Superior temporal gyrus (tissue), 1 donor: ENCODE measurements at regions not wholly inside any gene's neighbourhood (a gene's known extent, or its start where the extent isn't known, plus 50 kb on each side); places are given as distances from the start of the nearest gene placed in this dataset.
"Not testable (repeated sequence)": the region's sequence is repeated elsewhere in the genome, so short reads cannot be mapped to it uniquely, and the experiment has no call there.

Experiments used
- DNase-seq: peaks from one replicate; pipeline ENCODE4 v3.0.0-alpha.2; 2016; ENCODE audit errors: extremely low spot score

DNA sequence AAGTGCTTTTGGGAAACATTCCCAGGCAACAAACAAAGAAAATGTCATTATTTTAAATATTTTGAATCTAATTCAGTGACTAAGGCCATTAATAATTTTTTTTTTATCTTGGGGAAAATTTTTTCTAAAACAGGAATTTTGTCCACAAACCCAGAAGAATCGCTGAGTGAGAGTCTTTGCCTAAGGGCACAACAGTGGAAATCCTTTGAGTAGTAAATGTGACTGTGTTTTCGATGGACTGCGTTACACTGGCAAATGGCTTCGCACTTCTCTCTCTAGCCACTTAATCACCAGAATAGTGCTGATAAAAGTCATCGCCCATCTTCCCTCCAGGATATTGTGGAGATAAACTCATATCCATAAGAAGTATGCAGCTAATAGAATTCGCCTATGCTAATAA lies 430.3 kb upstream of the AKR1E2 start:
- no peak for DNase-seq

DNA sequence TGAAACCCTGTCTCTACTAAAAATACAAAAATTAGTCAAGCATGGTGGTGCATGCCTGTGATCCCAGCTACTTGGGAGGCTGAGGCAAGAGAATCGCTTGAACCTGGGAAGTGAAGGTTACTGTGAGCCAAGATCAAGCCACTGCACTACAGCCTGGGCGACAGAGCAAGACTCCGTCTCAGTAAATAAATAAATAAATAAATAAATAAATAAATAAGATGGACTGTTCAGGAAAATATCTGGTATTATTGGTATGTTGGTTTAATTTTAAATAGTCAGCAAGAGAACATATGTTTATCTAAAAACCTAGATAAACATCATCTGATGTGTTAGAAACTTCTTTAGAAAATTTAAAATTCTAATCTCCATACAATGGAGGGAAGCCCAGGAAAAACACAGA lies 431.6 kb upstream of the AKR1E2 start:
- not testable (repeated sequence) for DNase-seq

DNA sequence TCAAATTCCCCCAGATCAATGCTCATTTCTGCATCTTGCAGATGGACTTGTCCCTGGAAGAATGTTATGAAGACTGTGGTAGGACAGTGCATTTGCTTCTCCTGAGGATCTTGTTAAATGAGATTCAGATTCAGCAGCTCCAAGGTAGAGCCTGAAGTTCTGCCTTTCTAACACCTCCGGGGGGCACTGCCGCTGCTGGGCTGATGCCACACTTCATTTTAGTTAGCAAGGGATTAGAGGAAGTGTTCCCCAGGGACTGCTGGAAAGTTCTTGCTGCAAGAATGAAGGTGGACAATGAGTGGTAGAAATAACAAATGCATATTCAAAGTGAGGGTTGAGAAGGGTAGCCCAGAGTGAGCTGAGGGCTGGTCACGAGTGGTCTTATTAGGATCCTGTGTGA lies 434.3 kb upstream of the AKR1E2 start:
- no peak for DNase-seq

- DNase-seq, result no peak
Observed at GRCh38 chr10:4390219-4390618, 435.8 kb upstream of the AKR1E2 start.

GRCh38 chr10:4385231-4385870 lies 440.7 kb upstream of the AKR1E2 start:
- DNase-seq, result no peak

DNA sequence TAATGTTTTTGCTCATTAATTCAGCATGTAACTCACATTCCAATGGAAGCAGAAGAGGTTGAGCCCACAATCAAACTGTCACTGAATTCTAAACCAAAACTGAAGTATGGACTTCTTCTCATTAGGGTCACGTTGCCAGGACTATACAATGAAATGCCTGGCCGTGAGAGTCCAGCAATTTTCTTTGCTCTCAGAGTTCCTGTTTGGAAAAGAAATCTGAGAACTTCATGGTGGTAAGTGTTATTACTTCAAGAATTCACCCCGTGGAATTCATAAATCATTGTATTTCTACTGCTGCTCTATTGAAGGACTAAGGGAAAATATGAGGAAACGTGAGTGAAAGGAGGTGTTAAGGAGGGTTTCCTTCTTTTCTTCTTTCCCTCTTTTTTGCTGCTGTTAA lies 441.8 kb upstream of the AKR1E2 start:
- no peak for DNase-seq

GRCh38 chr10:4383651-4384098 lies 442.3 kb upstream of the AKR1E2 start:
- DNase-seq, result no peak

DNA sequence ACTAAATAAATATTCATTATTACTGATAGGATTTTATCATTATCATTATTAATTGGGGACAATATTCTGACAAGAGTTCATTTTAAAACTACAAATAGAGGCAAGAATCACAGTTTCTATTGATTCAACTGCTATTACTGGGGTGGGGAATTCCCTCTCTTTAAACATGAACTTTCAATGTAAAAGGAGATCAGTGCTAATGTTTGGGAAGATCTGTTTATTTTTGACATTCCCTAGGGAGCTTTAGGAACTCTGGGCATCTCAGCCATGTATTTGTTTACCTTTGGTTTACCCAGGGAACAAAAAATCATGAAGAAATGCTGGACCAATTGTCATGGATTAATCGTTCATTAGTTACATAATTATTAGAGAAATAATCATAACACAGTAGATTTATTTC lies 443.2 kb upstream of the AKR1E2 start:
- DNase-seq, result no peak

- no peak for DNase-seq
Observed at GRCh38 chr10:4373612-4374011, 452.4 kb upstream of the AKR1E2 start.

DNA sequence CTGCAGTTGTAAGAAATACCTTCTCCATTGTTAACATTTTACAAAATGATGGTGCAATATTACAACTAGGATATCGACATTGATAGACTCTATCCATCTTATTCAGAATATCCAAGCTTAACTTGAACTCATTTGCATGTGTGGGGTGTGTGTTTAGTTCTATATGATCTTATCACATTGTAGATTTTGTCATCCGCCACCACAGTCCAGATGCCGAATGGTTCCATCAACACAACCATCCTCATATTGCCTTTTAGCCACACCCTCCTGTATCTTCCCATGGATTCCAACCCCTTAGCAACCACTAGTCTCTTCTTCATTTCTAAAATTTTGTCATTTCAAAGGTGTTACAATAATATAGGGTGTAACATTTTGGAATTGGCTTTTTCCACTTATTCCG lies 452.9 kb upstream of the AKR1E2 start:
- DNase-seq, result no peak

DNA sequence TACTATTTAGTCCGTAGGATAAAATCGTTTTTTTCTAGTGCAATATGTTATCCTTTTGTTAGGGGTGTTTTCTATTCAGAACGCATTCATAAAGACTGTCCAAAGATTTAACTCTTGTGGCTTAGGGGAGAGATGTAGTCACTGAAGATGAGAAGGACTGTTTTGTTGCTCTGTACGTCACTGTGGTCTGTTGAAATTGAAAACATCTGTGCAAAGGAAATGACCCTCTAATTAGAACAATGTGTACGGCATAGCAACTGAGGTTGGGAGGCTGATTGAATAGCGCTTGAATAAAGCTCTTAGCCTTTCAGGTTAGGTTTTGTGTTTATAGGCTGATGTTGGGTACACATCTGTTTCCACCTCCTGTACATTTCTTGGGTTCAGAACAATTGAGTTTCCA lies 453.4 kb upstream of the AKR1E2 start:
- no peak for DNase-seq

GRCh38 chr10:4371691-4372295 lies 454.2 kb upstream of the AKR1E2 start:
- no peak for DNase-seq

GRCh38 chr10:4370376-4370775 lies 455.6 kb upstream of the AKR1E2 start:
- DNase-seq, result no peak

GRCh38 chr10:4361581-4361980 lies 464.4 kb upstream of the AKR1E2 start:
- DNase-seq, result no peak

DNA sequence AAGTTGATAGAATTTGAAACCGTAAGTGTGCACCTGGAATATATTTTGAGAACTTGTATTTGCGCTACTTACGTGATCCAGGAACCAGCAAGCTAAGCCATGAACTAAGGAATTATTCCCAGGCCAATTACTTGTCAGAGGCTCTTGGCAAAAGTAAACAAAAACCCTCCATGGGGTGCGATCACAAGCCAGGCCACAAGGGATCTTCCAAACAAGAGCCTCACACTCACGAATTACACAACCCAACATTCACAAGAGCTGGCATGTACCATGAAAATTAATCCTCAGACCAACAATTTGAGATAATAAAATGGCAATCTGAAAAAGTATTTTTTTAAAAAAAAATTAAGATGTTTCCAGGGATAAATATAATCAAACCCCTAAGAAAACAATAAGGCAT lies 467.0 kb upstream of the AKR1E2 start:
- no peak for DNase-seq

GRCh38 chr10:4357911-4358310 lies 468.1 kb upstream of the AKR1E2 start:
- no peak for DNase-seq

- DNase-seq, result no peak
Observed at GRCh38 chr10:4355350-4355749, 470.7 kb upstream of the AKR1E2 start.

DNA sequence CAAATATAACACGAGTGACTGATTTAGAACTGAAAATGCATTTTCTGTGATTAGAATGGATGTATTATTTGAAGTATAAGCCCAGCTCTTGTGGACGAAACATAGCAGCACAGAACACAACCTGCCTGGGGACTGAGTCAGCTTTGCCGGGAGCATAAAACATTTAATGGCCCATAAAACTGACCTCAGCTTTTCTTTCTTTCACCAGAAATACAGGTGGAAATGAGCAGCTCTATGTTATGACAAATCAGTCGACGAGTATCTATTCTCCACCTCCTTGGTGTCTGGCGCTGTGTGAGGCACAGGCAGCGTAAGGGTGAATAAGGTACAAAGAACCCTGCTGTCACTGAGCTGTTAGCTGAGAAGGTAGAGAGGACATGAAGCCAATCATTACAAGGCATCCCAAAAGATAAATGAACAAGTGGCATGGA lies 471.6 kb upstream of the AKR1E2 start:
- DNase-seq, result no peak

DNA sequence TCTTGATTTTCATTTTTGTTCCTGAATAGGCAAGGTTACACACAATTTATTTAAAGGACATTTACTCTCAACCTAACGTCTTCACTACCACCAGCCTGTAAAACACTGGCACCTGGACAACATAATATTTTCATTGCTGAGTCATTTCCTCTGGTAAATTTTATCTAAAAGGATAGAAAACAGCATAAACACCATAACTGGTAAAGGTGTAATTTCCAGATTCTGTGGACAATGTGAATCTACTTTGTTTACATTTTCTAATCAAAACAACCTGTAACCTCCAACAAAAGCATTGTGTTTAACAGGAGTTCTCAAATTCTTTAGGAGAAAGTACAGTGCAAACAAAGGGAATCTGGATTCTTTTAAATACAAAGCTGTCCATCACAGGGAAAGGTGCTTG lies 472.0 kb upstream of the AKR1E2 start:
- DNase-seq, result no peak

DNA sequence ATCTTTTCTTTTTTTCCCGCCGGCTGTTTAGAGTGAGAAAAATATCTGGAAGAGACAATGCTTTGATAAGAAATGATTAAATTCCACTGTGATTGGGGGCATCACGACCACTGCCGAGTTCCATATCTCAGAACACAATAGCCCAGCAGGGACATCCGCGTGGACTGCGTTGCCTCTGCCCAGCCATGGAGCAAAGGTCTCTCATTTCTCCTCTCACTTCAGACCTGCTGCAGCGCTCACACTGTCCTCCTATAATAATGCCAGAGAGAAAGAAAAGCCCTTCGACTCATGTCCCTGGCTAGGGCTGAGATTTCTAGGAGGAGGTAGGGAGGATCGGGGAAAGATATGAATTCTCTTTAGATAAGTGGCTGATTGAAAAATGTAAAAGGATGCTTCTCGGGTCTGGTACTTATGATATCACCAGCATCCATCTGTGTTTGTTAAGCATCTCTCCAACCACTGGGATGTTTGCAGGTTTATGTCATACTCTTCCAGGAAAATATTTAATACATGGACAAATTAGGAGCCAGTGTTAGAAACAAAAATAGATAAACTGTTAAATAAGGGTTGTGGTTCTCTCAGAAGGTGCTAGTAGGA lies 472.9 kb upstream of the AKR1E2 start:
- no peak for DNase-seq

- no peak for DNase-seq
Observed at GRCh38 chr10:4352414-4352961, 473.5 kb upstream of the AKR1E2 start.

DNA sequence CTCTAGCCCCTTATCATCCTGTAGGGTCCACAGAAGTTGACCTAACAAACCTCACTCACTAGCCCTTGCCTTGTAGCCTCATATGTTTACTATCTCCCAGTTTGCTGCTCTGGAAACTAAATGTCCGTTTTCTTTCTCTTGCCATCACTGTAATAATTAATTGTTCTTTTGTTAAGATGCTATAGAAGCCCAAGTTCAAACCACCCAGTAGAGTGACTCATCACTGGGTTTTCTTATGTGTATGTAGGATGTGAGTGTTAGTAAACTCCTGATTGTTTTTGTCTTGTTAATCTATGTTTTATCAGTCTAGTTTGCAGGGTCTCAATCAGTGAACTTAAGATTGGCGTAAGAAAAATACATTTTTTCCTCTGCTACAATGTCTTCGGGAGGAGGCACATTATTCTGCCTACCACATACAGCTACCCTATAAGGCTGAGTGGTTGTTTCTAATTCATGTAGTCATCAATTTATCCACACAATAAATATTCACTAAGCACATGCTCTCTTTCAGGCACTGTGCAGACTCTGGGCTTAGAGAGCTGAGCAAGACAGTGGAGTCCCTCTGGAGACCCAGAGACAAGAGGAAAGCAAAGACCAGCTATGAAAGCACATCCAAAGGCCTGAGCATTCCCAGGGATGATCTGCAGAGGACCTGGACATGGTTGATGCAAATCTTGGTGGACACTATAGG lies 474.1 kb upstream of the AKR1E2 start:
- no peak for DNase-seq

- no peak for DNase-seq
Observed at GRCh38 chr10:4347397-4347796, 478.6 kb upstream of the AKR1E2 start.
